ENCODE measurements at regions not wholly inside any gene's neighbourhood (a gene's known extent, or its start where the extent isn't known, plus 50 kb on each side); places are given as distances from the start of the nearest gene placed in this dataset.
"Not testable (repeated sequence)": the region's sequence is repeated elsewhere in the genome, so short reads cannot be mapped to it uniquely, and the experiment has no call there.

GRCh38 chr4:170526471-170526870, 436.7 kb upstream of the AADAT start:
- no peak for DNase-seq

- DNase-seq: no peak
Observed at GRCh38 chr4:170522427-170522970, 432.7 kb upstream of the AADAT start.

GRCh38 chr4:170497689-170498088, 407.9 kb upstream of the AADAT start:
- no peak for DNase-seq

GRCh38 chr4:170497112-170497511, 407.4 kb upstream of the AADAT start:
- no peak for DNase-seq

- DNase-seq: no peak
Observed at GRCh38 chr4:170491981-170492380, 402.2 kb upstream of the AADAT start.

GRCh38 chr4:170476351-170476750, 386.6 kb upstream of the AADAT start:
- DNase-seq: no peak

GRCh38 chr4:170465429-170465828, 375.7 kb upstream of the AADAT start:
- DNase-seq: no peak

GRCh38 chr4:170464614-170465197, 374.9 kb upstream of the AADAT start:
- no peak for DNase-seq

- DNase-seq: no peak
Observed at GRCh38 chr4:170446782-170447181, 357.0 kb upstream of the AADAT start.

GRCh38 chr4:170441146-170441545, 351.4 kb upstream of the AADAT start:
- DNase-seq: not testable (repeated sequence)

GRCh38 chr4:170428929-170429328, 339.2 kb upstream of the AADAT start:
- DNase-seq: no peak

- no peak for DNase-seq
Observed at GRCh38 chr4:170425521-170426143, 335.9 kb upstream of the AADAT start.

- DNase-seq: no peak
Observed at GRCh38 chr4:170425040-170425439, 335.3 kb upstream of the AADAT start.

GRCh38 chr4:170423137-170423536, 333.4 kb upstream of the AADAT start:
- DNase-seq: no peak

GRCh38 chr4:170420255-170420693, 330.5 kb upstream of the AADAT start:
- DNase-seq: no peak

- DNase-seq: no peak
Observed at GRCh38 chr4:170414961-170415360, 325.2 kb upstream of the AADAT start.

- no peak for DNase-seq
Observed at GRCh38 chr4:170414360-170414759, 324.6 kb upstream of the AADAT start.

GRCh38 chr4:170413951-170414350, 324.2 kb upstream of the AADAT start:
- no peak for DNase-seq

- no peak for DNase-seq
Observed at GRCh38 chr4:170400361-170400760, 310.6 kb upstream of the AADAT start.

- DNase-seq: no peak
Observed at GRCh38 chr4:170399581-170400293, 310.0 kb upstream of the AADAT start.

GRCh38 chr4:170398218-170398617, 308.5 kb upstream of the AADAT start:
- no peak for DNase-seq

- no peak for DNase-seq
Observed at GRCh38 chr4:170395773-170396172, 306.0 kb upstream of the AADAT start.

GRCh38 chr4:170391066-170391740, 301.4 kb upstream of the AADAT start:
- no peak for DNase-seq

Data from NCI-H1092 (cell line).